Parathyroid adenoma (tissue), 2 donors: ENCODE measurements at regions not wholly inside any gene's neighbourhood (a gene's known extent, or its start where the extent isn't known, plus 50 kb on each side); places are given as distances from the start of the nearest gene placed in this dataset.

Source experiments
- H2AFZ ChIP-seq: fragments of 300-600 bp; sonication (generic); one replicate; pipeline ENCODE4 v1.7.0; 2017; ENCODE audit warnings: antibody characterized with exemption, mild to moderate bottlenecking
- H3K27ac ChIP-seq: fragments of 300-600 bp; sonication (generic); one replicate; pipeline ENCODE4 v1.7.0; 2017
- H3K27me3 ChIP-seq: fragments of 300-600 bp; sonication (generic); one replicate; pipeline ENCODE4 v1.7.0; 2017; ENCODE audit warnings: low read length; ENCODE audit not compliant: control insufficient read depth, insufficient read depth
- H3K36me3 ChIP-seq: fragments of 300-600 bp; sonication (generic); one replicate; pipeline ENCODE4 v1.7.0; 2017; ENCODE audit warnings: low read length; ENCODE audit not compliant: control insufficient read depth, insufficient read depth
- H3K4me1 ChIP-seq: fragments of 300-600 bp; sonication (generic); one replicate; pipeline ENCODE4 v1.7.0; 2017; ENCODE audit warnings: control low read depth
- H3K4me2 ChIP-seq: fragments of 300-600 bp; sonication (generic); one replicate; pipeline ENCODE4 v1.7.0; 2017; ENCODE audit warnings: low read length
- H3K4me3 ChIP-seq: fragments of 300-600 bp; sonication (generic); one replicate; pipeline ENCODE4 v1.7.0; 2017; ENCODE audit warnings: low read depth, low read length
- H3K79me2 ChIP-seq: fragments of 300-600 bp; sonication (generic); one replicate; pipeline ENCODE4 v1.7.0; 2017; ENCODE audit warnings: control low read depth
- H3K9ac ChIP-seq: fragments of 300-600 bp; sonication (generic); one replicate; pipeline ENCODE4 v1.7.0; 2017; ENCODE audit warnings: mild to moderate bottlenecking
- H3K9me3 ChIP-seq: fragments of 300-600 bp; sonication (generic); one replicate; pipeline ENCODE4 v1.7.0; 2017; ENCODE audit warnings: low read length; ENCODE audit not compliant: control insufficient read depth
- TF ChIP-seq, protein P1 (sequence below): fragments of 300-600 bp; sonication (generic); IDR thresholded peaks from one replicate; pipeline ENCODE4 v1.7.0; 2017; ENCODE audit warnings: antibody characterized with exemption, mild to moderate bottlenecking
- donor health status: primary hyperparathyroidism.

DNA sequence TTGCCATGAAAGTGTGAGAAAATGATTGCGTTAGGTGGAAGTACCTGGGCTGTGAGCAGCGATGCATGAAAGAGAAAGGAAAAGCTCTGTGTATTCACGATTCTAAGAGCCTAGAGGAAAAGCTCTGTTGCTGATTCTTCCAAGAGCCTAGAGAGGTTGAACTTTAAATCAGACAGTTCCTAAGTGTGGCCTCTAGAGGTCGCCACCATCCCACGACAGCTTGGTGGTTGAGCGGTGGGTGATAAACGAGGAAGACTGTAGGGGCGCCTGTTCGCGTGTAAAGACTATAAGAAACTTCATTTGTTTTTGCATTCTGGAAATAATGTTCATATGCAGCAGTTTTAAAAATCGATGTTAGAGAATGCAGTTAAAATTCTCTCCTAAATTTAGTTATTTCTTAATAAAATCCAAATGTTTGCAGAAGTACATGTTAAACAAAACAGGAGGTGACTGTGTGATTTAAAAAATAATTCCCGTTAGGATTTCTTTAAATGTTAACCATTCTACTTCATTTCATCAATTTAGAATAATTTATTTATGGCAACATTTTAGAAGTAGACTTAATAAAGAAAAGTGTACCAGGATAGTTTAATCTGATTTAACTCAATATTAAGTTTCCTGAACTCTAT, 107.7 kb downstream of the TENT4A start:
- H2AFZ ChIP-seq, result no peak overlapping the region
- H3K4me3 ChIP-seq, result no peak overlapping the region
- TF ChIP-seq, protein P1, sequence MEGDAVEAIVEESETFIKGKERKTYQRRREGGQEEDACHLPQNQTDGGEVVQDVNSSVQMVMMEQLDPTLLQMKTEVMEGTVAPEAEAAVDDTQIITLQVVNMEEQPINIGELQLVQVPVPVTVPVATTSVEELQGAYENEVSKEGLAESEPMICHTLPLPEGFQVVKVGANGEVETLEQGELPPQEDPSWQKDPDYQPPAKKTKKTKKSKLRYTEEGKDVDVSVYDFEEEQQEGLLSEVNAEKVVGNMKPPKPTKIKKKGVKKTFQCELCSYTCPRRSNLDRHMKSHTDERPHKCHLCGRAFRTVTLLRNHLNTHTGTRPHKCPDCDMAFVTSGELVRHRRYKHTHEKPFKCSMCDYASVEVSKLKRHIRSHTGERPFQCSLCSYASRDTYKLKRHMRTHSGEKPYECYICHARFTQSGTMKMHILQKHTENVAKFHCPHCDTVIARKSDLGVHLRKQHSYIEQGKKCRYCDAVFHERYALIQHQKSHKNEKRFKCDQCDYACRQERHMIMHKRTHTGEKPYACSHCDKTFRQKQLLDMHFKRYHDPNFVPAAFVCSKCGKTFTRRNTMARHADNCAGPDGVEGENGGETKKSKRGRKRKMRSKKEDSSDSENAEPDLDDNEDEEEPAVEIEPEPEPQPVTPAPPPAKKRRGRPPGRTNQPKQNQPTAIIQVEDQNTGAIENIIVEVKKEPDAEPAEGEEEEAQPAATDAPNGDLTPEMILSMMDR, result peak; percentile 31

DNA sequence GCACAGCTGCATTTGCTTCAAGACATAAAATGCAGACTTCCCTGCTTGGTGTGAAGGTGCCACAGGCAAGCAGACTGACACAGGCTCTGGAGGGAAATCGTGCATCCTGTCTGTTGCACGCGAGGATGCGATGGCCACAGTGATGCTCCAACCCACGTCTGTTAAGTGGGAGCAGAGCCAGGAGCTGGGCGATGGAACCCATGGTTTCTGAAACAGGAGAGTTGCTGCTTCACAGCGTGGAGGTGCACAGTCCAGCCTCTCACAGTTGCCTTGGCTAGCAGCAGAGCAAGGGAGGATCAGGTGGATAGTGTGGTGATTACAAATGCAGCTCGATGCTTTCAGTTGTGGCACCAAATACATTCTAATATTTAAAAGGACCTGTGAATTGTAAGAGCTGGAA, 108.8 kb downstream of the TENT4A start:
- H3K79me2 ChIP-seq, result no peaks in the 10 kb centered on the region
- no peak overlapping the region for H3K4me2 ChIP-seq
- no peaks in the 10 kb centered on the region for H3K9me3 ChIP-seq
- no peak overlapping the region for H2AFZ ChIP-seq
- H3K9ac ChIP-seq, result no peak overlapping the region
- H3K36me3 ChIP-seq, result no peaks in the 10 kb centered on the region
- no peaks in the 10 kb centered on the region for H3K27me3 ChIP-seq
- no peaks in the 10 kb centered on the region for H3K4me1 ChIP-seq
- H3K27ac ChIP-seq, result no peak overlapping the region
- TF ChIP-seq, protein P1, result no peak
- H3K4me3 ChIP-seq, result no peak overlapping the region

More for the DNA sequence above, 107.7 kb downstream of the TENT4A start:
- Histone ChIP-seq H3K9ac (no peak overlapping the region), H3K9me3 (no peaks in the 10 kb centered on the region), H3K27me3 (no peaks in the 10 kb centered on the region), H3K27ac (no peak overlapping the region), H3K36me3 (no peaks in the 10 kb centered on the region), H3K4me1 (no peaks in the 10 kb centered on the region), H3K4me2 (no peak overlapping the region), H3K79me2 (no peaks in the 10 kb centered on the region)

DNA sequence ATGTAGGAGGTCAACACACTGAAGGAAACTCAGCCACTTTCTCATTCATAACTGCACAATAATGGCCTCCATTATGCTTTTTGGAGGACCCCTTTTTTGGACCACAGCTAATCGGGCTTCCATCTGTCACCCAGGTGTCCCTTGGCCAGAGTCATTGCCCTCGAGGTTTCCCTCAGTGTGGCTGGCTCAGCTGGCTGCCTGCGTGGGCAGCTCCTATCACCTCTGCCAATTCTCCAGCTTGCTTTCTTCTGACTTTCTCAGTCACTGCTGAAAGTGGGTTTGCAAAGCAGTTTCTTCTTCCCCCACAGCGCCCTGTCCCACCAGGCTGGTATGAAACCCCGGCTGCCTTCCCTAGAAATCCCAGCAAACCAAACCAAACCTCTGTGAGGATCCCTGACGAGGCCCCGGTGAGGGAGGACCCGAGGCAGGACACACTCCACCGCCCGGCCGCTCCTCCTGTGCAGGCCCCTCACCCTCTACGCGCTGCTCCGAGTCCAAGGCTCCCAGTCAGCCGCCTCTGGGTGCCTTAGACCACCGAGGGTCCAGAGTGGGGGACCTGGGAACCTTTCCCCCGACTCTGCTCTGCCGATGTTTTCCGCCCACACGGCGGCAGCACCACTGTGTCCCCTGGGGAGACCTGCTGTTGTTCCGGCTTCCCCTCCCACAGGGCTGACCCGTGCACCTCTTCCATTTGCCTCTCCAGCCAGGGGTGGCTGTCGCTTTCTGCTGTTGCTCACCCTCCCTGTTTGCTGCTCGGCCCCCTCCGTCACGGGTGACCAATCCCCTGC, 109.5 kb downstream of the TENT4A start:
- Histone ChIP-seq H3K27ac (no peak overlapping the region), H3K27me3 (no peaks in the 10 kb centered on the region)

DNA sequence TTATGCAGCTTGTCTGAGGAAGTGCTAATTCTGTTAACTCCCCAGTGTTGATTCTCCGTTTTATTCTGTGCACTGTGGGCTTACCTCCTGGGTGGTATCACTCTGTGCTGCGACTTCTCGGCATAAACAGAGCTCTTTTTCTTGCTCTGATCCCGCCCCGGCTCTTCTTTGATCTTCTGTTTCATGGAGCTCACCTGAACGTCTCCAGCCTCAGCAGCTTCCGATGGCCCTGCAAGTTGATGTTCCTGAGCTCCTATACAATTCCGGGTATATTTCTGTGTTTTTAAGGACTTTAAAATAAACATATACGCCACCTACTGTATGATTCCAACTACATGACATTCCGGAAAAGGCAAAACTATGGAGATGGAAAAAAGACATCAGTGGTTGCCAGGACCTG, 110.8 kb downstream of the TENT4A start:
- no peaks in the 10 kb centered on the region for H3K9me3 ChIP-seq
- H3K4me3 ChIP-seq, result no peak overlapping the region
- no peaks in the 10 kb centered on the region for H3K79me2 ChIP-seq
- no peak overlapping the region for H2AFZ ChIP-seq
- no peaks in the 10 kb centered on the region for H3K27me3 ChIP-seq
- TF ChIP-seq, protein P1, result no peak
- no peaks in the 10 kb centered on the region for H3K36me3 ChIP-seq
- H3K4me2 ChIP-seq, result no peak overlapping the region
- no peaks in the 10 kb centered on the region for H3K4me1 ChIP-seq
- no peak overlapping the region for H3K9ac ChIP-seq
- H3K27ac ChIP-seq, result no peak overlapping the region

More for the DNA sequence above, 109.5 kb downstream of the TENT4A start:
- TF ChIP-seq, protein P1, result no peak
- Histone ChIP-seq H3K4me3 (no peak overlapping the region), H3K9me3 (no peaks in the 10 kb centered on the region), H3K36me3 (no peaks in the 10 kb centered on the region), H2AFZ (no peak overlapping the region), H3K4me1 (no peaks in the 10 kb centered on the region), H3K4me2 (peak overlapping the region; percentile 22), H3K79me2 (no peaks in the 10 kb centered on the region), H3K9ac (no peak overlapping the region)
